HG03469 (cell line): ENCODE measurements at regions not wholly inside any gene's neighbourhood (a gene's known extent, or its start where the extent isn't known, plus 50 kb on each side); places are given as distances from the start of the nearest gene placed in this dataset.

Experiments used
- ATAC-seq: cut with Tn5 transposase; IDR thresholded peaks from one replicate; pipeline ENCODE4 v1.9.1; 2021; ENCODE audit warnings: mild to moderate bottlenecking, moderate library complexity, moderate number of reproducible peaks; ENCODE audit not compliant: unreplicated experiment

DNA sequence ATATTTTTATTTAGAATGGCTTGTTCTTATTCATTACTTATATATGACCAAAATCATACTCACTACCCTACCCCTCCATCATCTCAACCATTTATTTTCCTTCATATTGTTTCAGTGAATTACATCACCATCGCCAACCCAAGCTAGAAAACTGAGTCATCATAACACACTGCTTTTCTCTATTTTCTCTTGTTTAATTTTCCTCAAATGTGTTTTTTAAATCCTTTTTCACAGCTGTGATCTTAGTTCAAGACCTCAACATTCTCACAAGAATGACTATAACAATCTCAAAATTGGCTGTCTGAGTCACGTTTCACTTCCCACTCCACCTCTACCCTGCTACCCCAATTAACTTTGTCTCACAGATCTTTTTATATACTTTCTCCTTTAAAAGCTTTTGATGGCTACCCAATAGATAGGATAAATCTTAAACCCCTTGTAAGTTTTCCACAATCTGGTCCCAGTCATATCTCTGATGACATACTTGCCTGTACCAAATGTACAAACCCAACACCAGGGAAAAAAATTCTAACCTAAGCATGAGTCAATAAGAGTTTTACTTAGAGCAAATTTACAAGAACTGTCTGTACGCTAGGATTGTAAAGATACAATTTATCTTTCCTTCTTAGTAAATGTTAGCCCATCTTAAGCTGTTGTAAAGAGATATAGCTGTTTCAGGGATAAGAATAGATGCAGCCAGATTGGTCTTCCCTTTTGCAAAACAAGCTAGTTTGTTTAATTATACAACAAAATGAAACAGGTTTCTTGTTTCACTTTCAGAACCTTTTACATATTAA lies 635.1 kb upstream of the SLC39A10 start:
- ATAC-seq: peak; percentile 70

DNA sequence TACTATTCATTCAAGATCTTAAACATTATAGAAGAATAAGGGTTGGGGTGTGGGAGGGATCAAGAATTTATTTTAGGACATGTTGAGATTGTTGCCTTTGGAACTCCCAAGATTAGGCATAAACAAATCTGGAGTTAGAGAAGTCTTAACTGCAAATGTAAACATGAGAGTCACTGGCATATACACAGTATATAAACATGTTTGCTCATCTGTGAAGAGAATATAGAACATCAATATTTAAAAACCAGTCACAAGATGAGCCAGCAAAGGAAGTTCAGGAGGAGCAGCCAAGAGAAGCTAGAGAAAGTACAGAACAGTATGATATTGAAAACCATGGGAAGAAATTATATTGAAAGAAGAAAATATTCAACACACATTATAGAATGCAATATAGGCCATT lies 638.6 kb upstream of the SLC39A10 start:
- no peak for ATAC-seq

DNA sequence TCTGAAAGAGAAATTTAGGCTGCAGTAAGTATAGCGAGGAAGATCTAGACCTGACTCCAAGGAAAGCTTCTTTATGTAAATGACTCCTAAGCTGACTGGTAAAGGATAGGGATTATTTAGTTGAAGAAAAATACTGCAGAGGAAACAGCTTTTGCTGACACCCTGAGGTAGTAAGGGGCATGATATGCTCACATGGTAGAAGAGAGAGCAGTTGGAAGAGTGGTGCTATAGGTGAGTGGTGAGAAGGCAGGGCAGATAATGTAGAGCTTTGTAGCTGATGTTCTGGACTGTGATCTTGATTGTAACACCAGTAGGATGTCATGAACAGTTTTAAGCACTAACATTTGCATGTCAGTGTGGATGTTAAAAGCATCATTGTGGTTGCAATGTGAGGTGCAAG lies 639.1 kb upstream of the SLC39A10 start:
- no peak for ATAC-seq

DNA sequence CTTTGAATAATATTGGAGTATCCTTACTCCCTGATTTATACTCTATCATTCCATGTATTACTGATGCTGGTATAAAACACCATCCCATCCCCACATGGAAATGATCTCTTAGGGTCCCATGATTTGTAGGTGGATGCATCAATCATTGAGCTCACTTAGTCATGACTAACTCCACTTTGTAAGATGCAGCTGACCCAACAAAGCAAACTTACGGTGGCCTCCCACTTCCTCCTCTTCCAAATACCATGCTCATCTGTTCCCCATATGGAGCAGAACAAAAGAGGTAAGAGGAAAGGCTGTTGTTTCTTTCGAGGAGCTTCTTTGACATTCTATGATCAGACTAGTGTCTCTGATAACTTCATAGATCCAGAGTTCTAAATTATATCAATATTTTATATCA lies 640.2 kb upstream of the SLC39A10 start:
- ATAC-seq: no peak

DNA sequence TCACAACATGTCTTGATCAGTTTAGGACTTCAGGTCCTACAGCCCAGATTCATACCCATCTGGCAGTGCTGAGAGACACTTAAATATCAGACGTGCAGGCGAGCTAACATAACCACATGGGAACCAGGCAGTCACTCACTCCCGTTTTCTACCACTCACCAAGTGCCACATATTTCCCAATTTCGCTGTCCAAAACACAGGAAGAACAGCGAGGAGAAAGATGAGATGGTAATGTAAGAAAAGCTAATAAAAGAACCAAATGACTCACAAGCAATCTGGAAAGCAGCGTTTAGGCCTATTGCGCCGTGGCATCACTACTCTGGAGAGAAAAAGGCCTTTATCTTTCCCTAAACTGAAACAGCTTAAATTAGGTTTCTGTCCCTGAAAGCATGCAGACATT lies 647.8 kb upstream of the SLC39A10 start:
- no peak for ATAC-seq

DNA sequence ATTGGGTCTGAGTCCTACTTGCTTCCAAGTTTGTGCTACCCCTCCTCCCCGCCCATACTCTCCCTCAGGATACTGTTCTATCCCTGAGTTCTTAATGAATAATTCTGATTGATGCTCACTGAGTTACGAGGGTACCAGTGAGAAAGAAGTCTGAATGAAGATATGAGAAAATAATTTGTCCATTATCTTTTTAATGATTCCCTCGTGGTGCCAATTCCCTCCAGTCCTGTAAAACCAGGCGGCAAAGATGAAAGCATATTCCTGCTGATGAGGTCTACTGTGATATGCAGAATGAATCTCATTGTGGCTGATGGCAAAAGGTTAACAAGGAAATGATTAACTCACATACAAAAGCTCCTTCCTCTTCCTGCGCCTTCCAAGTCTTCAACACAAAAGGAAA lies 650.2 kb upstream of the SLC39A10 start:
- no peak for ATAC-seq

DNA sequence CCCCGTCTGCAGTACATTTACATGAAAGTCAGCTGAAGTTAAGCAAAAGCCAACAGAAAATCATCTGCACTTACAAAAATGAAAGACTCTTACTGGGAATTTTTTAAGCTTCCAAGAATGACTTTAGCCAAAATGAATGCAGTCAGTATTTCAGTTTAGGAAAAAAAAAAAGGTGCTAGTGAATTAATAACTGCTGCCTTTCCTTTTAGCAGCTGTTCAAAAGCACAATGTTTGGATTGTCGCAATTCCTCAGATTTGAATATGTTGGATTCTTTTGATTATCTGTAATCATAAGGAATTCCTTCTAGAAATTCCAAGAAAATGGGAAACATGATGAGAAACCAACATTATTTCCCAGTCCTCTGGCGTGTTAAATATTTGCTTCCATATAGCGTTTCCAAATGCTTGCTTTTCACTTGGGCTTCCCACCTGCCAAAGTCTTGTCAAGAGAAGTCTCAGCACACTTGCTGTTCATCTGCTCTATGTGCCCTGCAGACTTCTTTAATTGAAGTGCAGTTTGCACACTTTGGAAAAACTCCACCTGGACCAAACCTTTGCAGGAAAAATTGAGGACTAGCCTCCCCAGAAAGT lies 653.0 kb upstream of the SLC39A10 start:
- no peak for ATAC-seq

DNA sequence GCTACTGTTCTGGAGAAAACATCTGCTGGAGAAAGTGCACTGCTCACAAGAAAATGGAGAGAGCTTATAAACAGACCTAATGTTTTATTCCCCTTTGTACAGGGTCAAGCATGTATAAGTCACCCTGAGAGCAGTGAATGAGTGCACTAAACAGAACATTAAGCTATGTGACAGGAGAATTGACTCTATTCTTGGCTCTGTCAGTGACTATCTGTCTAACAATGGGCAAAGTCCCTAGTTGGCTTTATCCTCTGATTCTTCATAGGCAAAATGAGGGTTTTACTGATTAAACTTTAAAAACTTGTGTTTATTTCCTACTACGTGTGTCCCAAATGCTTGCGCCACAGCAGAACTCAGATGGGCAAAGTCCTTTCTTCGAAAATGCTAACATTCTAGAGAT lies 655.1 kb upstream of the SLC39A10 start:
- ATAC-seq: no peak

DNA sequence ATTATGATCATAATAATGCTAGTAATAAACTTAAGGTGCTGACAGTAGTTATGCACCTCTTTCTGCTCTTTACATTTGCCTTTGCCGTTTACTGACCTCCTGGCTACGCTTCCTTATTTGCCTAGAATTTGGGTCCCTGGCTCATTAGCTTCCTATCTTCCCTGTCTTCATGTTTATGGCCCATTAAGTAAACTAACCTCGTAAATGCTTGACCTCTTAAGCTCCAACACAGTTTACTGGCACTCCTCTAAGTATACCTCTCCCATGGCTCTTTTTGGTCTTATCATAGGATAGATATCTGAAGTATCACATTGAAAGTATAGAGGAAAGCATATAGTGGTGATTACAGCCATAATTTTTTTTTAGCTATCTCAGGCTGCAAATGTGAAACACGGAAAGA lies 657.3 kb upstream of the SLC39A10 start:
- no peak for ATAC-seq

DNA sequence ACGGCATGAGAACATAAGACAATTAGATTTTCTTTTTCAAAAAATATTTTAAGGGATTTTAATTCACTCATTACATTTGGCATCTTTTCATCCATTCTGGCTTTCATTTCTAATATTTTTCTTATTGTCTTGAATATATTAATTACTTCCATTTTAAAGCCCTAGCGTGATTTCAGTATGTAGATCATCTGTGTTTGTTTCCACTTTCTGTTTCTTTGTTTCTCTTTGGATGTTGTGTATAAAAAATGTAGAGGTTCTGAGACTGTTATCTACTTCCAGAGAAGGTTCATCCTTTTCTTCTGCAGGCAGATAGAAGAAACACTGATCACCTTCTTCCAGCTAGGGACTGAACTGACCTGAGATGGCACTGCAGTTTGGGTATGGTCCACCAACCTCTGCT lies 664.4 kb upstream of the SLC39A10 start:
- ATAC-seq: no peak

DNA sequence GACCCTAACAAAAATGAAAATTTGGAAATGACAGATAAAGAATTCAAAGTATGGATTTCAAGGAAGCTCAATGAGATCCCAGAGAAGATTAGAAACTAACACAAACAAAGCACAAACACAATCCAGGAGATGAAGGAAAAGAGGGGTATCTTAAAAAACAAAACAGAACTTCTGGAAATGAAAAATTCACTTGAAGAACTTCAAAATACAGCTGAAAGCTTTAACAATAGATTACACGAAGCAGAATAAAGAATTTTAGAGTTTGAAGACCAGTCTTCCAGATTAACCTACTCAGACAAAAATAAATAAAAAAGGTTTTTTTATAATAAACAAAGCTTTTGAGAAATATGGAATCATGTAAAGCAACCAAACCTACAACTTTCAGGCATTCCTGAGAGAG lies 671.8 kb upstream of the SLC39A10 start:
- no peak for ATAC-seq

DNA sequence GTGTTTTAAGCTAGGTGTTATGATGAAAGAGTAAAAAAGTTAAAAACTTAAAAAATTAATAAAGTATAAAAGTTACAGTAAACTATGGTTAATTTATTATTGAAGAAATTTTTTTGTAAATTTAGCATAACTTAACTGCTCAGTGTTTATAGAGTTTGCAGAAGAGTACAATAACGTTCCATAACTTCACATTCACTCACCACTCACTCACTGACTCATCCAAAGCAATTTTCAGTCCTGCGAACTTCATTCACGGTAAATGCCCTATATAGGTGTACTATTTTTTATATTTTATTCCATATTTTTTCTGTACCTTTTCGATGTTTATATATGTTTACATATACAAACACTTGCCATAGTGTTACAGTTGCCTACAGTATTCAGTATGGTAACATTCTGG lies 694.8 kb upstream of the SLC39A10 start:
- no peak for ATAC-seq

DNA sequence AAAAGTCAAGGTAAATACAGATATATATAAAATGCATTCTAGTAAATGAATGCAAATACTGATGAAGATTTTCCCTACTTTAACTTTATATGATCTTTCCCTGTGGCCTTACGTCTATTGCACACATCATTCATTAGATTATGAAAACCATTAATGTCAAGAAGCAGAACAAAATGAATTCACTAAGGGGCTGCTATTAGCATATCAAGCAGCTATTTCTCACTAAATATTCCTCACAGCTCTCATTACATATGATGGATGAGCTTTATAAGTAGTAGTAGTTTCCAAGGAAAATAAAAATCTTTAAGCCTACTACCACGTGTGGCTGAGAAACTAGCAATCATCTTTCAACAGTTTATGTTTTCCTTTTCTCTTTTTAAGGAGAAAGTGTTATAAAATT lies 702.8 kb upstream of the SLC39A10 start:
- ATAC-seq: no peak

DNA sequence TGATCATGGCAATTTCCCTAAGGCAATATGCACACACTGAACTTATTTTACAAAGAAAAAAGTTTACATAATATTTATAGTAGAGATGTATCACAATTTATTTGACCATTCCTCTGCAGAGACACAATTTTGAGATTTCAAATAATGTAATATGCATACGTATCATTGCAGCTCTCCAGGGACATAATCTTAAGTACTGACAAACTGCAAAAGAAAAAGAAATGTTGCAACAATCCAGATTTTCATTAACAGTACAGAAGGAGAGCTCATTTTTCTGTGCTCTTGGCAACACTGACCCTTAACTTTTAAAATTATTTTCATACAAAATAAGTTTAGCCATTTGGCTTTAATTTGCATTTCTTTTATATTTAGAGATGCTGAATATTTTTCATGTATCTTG lies 710.2 kb upstream of the SLC39A10 start:
- no peak for ATAC-seq

DNA sequence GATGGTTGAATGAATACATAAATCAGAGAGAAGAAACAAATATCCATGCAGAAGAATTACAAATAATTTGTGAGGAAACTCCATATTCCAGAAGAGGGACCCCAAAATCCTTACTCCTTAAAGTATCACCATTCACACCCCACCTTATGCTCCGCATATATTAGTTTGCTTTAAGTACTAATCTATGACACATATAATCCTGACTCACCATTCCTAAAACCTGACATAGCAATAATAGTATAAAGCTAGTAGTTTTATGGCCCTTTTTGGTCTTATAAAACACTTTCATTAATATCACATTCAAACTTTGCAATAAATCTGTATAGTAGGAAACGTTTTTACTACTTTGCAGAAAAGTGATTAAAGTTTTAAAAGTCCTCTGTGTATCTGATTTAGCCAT lies 719.0 kb upstream of the SLC39A10 start:
- no peak for ATAC-seq

DNA sequence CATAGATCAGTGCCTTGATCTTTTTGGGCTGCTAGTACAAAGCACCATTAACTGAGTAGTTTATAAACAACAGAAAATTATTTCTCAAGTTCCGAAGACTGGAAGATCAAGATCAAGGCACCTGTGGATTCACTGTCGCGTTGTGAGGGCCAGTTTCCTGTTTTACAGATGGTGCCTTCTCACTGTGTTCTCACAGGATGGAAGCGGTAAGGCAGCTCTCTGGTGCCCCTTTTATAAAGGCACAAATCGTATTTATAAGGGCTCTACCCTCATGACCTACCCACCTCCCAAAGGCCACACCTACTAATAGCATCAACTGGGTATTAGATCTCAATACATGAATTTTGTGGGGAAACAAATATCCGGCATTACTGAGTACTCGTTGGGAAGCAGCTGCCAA lies 729.5 kb upstream of the SLC39A10 start:
- no peak for ATAC-seq

DNA sequence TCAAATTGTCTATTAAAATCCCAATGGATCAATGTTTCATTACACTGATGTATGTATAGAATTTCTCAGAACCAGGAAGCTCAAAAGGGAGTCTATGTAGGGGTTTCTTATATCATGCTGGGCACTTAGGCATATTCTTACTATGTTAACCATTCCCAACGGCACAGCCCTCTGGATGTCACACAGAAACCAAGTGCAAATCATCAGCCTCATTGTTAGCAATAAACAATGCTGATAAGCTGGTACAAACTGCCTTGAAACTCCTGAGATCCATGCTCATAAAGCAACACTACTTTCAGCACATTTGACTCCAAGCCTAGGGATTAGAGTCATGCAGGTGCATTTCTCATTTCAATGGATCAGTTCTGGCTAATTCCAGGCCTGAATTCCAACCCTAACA lies 730.2 kb upstream of the SLC39A10 start:
- ATAC-seq: no peak

DNA sequence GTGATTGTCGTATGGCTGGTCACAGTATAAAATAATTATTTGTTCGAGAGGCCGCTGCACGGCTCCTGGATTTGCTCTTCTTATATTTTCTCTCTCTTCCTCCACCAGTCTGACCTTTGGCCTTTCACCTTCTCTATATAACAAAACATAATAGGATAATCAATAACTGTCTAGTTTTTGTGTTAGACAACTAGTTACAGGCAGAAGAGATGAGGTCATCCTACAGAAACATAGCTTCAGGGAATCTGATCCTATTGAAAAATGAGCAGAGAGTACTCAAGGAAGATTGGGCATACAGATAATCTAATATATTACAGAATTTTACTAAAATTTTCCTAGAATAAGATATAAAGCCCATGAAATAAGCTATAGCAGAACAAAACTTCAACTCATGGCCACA lies 731.3 kb upstream of the SLC39A10 start:
- no peak for ATAC-seq

DNA sequence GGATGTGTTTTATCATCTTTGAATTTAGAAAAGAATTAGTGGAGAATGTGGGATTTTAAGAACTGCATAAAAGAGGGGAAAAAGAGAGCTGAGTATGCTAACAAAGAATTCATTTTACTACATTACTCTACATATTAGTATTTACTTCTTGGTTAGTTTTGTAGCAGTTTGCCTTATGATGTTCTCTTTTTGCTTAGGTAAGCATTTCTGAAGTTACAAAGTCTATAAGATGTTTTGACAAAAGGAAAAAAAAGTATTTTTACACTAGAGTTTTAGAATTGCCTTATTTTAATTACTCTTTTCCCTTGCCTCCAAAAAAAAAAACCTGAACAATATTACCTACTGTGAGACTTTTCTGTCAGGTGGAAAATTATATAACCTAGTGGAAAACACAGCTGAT lies 739.5 kb upstream of the SLC39A10 start:
- ATAC-seq: no peak

DNA sequence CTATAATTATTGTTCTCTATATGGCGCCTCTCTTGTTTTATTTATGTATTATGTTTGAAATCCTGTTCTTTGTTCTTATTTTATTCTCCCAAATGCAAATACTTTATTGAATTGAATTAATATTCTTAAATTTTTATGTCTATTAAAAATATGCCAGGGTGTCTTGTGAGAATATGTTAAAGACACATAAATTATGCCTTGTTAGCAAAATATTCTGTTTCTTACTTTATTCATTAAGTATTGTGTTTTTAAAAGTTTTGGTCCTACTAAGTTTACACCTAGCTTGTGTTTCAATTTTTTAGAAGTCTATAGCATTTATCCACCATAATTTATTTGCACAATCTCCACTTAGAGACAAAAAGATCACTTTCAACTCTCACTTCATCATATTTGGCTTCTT lies 741.5 kb upstream of the SLC39A10 start:
- ATAC-seq: no peak

DNA sequence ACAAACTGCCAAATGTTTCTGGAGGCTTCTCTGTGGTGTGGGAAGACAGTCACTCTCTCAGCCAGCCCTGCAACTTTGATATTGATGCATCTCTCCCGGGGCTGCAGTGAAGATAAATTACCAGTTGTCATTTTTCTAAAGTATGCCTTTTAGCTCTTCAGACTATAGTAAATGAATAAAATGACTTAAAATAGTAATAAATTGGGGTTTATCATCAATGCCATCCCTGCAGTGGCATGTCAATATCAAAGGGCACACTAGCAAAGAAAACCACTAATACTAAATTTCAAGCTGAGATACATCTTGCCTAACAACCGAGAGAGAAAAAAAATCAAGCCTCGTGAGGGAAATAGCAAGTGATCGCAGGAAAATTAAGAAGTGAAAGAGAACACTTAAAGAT lies 749.5 kb upstream of the SLC39A10 start:
- ATAC-seq: no peak

DNA sequence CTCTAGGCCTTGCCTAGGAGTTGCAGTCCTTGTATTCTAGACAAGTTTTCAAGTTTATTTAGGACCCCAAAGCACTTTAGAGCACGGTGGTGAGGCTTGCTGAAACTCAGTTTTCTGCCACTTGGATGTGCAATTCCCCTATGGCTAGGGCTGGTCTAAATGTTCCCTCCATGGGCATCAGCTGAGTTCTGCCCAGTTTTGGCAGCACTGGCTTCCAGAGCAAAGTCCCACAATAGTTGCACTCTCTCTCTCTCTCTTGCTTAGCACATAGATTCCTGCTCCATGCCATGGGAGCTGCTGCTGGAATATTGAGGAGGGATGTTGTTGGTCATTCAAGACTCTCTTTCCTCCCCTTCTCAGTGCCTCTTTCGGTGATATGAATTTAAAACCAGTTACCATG lies 760.2 kb upstream of the SLC39A10 start:
- ATAC-seq: no peak

DNA sequence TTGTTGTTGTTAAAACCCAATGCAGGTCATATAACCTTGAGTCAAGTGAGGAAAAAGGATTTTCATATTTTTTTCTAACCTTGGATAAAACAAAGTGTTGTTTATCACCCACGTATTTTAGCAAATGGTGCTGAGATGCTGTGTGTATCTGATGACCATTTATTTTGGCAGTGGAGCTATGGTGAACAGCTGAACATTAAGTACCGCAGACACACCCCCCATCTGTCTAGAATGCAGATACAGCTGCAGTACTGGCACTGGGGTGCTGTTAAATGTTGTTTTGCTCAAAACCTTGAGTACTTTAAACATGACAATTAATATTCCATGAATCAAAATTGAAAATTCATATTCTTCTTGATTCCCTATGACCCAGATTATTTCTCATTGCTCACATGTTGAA lies 773.3 kb upstream of the SLC39A10 start:
- ATAC-seq: no peak
